Stimulated activated CD8-positive, alpha-beta memory T cell treated with anti-CD3 and anti-CD28 coated beads, Interleukin-2, amount 100 ng/mL, for 48 hours (primary cell): ENCODE measurements at regions not wholly inside any gene's neighbourhood (a gene's known extent, or its start where the extent isn't known, plus 50 kb on each side); places are given as distances from the start of the nearest gene placed in this dataset.
"Not testable (repeated sequence)": the region's sequence is repeated elsewhere in the genome, so short reads cannot be mapped to it uniquely, and the experiment has no call there.

ENCODE experiments used
- DNase-seq, 2 donors: peaks; one replicate each; pipeline ENCODE4 v3.0.0-alpha.2; 2020; ENCODE audit warnings: low read depth in 2 of 2

- not testable (repeated sequence) for DNase-seq
Measured at GRCh38 chr5:162621726-162622263, 554.2 kb downstream of the GABRG2 start.

- DNase-seq: no peak
Measured at GRCh38 chr5:162624110-162624509, 556.5 kb downstream of the GABRG2 start.

DNA sequence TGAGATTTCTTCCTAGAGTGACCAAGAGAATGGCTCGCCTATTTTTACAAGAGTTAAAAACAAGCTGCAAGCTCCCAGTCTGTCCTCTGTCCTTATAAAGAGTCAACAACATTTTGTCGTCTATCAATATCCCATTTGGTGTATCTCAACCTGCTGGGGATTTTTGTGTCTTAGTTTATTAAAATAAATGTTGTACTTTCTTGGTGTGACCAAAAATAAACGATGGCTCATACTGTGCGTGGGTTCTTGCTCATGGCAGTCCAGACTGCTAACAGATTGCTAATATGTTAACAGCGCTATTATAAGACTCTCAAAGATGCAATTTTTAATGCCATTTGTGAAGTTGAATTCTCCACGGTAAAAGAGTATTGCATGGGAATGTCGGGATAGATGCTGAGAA is 569.9 kb downstream of the GABRG2 start:
- no peak for DNase-seq

GRCh38 chr5:162638849-162639248 is 571.3 kb downstream of the GABRG2 start:
- DNase-seq: no peak

DNA sequence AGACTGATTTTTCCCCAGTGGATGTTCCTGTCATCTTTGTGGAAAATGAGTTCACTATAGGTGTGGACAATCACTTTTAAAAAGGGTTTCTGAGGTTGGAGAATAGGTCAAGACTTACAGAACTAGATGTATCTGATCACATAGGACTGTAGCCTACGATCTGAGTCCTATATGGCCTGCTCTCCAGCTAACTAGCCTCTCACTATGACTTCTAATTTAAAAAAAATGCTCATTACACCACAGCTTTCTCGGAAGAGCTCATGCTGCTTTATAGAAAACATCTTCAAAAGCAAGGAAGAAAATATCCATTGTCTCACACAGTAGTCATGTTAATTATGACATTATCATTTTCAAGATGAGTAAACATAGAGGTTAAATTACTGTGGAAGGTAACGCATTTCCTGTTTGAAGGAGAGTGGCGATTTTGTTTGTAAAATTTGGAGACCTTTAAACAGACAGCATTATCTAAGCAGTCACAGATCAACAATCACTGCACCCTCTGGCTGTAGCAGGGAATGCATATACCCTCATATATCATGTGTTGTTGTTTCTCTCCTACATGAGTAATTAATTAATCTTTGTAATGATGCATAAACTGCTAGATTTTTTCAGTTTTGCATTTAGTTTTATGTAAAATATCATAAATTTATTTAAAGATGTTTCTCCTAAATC is 573.7 kb downstream of the GABRG2 start:
- DNase-seq: no peak

DNA sequence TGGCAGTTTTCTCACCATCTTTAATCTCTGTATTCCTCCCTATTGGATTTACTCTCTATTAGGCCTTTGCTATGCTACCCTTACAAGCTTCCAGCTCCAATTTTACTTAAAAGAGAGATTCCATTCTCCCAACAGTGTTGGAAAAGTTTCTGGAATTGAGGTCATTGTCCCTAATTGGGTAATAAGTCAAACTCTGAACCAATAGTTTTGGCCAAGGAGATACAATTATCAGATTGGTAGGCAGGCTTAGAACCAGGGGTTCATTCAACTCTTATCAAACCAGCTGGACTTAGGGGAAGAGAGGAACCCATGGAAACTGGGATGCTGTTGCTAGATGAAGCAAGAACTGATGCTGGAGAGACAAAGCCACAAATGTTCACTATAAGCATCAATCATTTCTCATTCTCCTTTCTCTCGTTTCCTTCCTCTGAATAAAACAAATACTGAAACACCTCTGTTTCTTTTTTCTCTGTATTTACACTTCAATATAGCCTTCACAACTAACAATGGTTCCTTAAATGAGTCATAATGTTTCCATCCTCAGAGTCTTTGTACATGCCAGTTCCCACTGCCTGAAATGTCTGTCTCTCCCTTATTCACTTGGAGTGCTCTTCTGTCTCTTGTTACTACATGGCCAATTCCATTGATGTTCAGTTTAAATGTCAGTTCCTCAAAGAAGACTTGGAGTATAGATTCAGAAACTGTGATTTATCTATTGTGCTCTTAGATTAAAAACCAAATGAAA is 587.3 kb downstream of the GABRG2 start:
- no peak for DNase-seq

DNA sequence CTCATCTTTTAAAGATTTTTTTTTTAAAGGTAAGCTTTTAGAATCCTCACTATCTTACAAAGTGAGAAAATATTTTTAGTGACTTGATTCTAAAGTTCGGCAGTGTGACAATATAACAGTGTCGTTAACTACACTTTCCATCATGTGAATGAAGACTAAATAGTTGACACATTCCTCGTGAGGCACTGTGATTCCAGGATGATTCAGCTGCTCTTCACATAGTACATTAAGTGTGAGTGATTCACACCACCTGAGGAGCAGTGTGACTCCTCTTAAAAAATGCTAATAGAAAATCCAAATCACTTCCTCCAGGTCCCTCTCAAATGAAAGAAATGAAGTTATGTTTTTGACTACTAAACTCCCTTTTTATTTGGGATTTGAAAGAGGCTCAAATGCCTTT is 589.5 kb downstream of the GABRG2 start:
- no peak for DNase-seq

DNA sequence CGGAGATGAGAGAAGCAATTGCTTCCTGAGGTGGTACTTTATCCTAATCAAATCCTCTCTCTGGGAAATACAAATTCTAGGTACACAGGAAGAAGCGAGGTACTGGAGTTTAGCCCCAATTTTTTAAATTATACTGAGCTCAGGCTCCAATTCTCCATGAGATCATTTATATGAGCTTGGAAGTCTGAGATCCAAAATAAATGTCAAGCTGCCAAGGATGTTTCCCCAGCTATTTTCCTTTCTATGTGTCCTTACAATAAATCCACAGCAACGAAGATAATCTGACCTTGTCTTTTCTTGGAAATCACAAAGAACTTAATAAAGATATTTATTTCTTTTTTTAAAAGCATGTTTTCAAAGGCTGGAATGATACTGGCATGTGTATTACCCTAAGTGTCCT is 597.3 kb downstream of the GABRG2 start:
- DNase-seq: no peak

DNA sequence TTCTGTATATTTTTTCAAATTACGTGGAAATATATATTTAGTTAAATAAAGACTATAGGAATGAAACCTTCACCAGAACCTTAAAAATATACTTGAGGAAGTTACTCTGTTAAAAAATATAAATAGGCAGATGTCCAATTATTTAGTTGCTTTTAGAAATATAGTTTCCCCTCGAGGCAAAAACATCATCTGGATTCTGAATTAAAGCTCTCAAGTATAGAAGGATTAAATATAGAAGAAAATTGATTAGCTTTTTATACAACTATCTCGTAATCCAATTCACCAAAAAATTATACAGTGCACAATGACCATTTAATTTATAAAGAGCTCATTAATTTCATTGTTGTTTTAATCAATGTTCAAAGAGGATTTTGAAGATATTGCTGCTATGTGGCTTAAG is 601.4 kb downstream of the GABRG2 start:
- DNase-seq: no peak

DNA sequence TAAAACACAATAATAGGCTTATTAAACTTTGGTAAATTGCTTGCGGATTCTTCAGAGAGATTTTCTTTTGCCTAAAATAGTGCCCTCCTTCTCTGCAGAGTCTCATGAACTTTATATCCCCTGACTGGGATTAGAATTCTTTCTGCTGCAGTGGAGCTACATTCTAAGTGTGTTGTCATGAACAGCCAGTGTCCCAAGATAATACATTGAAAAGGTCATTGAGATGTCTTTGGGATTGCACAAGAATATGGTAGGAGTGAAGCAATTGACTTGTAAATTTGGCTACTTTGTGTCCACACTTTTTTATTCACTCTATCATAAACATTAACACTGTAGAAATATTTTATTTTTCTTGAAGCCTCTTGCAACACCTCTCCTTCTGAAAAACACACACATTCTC is 604.5 kb downstream of the GABRG2 start:
- no peak for DNase-seq

DNA sequence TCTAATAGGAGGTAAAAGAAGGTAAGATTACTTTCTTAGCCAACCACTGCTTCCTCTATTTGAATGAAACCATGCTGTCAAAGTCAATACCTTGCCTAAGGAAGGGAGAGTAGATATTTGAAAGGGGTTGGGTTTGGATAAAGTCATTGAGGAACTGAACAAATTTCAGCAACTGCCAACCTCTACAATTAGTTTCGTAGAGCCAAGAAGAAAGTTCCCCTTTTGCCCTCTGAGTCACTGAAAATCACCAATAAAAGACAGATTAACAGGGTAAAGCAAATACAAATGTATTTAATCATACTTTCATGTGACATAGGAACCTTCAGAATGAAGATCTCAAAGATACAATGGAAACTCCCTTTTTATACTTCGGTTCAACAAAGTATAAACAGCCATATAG is 615.7 kb downstream of the GABRG2 start:
- DNase-seq: no peak

GRCh38 chr5:162684145-162684544 is 616.6 kb downstream of the GABRG2 start:
- DNase-seq: no peak

DNA sequence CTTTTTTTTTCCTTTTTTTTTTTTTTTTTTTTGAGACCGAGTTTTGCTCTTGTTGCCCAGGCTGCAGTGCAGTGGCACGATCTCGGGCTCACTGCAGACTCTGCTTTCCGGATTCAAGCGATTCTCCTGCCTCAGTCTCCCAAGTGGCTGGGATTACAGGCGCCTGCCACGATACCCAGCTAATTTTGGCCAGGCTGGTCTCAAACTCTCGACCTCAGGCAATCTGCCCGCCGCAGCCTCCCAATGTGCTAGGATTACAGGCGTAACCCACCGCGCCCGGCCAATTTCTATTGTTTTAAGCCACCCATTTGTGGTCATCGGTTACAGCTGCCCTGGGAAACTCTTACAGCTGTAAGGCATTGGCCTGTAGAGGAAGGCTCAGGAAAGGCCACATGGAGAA is 617.7 kb downstream of the GABRG2 start:
- DNase-seq: no peak

DNA sequence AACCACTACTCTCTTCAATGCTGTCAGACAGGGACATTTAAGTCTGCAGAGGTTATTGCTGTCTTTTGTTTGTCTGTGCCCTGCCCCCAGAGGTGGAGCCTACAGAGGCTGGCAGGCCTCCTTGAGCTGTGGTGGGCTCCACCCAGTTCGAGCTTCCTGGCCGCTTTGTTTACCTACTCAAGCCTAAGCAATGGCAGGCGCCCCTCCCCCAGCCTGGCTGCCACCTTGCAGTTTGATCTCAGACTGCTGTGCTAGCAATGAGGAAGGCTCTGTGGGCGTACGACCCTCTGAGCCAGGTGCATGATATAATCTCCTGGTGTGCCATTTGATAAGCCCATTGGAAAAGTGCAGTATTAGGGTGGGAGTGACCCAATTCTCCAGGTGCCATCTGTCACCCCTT is 628.7 kb downstream of the GABRG2 start:
- DNase-seq: not testable (repeated sequence)

GRCh38 chr5:162699361-162699760 is 631.8 kb downstream of the GABRG2 start:
- no peak for DNase-seq

DNA sequence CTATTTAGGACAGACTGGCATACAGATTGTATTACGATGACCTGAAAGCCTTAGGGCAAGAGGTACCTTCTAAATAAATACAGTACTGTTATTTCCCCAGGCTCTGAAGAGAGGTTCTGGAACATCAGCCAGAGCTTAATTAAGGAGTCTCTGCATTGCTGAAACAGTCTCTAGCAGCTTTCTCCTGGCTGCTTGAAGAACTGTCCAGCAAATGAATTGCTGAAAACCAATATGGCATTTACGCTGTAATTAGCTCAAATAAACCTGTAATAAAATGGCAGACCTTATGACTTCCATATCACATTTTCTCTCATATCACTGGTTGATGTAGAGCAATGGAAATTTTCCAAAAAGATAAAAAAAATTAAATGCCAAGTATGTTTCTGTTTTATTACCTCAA is 636.3 kb downstream of the GABRG2 start:
- DNase-seq: no peak

DNA sequence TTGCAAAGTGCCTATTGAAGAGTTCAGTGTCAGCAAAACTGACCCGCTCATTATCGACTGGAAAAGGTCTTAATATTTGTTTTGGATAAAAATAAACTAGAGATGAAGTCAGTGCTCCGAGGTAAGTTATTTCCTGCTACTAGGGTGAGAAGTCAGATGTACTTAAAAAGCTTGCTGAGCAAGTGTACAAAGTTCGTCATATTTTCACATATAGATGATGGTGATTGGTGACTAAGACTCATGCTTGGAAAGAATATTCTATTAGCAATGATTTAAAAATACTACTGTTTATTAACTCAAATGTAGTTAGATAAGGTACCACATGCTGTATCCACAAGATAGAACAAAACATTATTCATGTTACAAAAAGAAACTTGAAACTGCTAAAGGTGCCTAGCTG is 643.7 kb downstream of the GABRG2 start:
- no peak for DNase-seq

DNA sequence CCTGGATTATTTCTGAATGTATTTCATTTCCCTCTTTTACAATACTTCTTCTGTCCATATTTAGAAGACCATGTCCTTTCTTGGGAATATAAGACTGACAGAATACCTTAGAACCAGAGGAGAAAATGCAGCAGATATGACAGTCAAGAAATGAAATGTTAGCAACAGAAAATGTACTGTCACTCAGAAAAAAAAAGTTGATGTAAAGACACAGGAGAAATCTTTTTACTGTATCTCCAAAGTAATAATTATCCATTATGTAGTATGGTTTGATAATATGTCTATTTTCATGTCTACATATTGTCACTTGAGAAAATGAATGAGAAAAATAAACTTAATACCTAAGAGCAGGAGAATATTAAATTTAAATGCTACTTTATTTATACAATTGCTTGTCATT is 652.1 kb downstream of the GABRG2 start:
- DNase-seq: no peak

DNA sequence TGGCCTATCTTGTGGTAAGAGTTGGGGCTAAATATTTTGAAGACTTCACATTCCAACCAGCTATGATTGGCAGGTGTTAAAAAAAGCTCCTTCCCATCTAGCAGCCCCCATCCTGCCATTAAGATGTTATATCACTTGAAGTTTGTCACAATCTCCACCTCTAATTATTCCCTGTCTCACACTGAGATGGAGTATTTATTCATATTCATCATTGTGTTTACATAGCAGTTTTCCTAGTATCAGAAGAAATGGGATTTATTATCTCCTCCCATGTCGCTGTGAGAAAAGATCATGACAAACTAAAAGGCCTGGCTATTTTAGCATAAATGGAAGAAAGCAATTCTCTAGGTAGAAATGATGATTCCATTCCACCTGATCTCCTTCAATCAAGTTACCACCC is 653.6 kb downstream of the GABRG2 start:
- DNase-seq: no peak

- no peak for DNase-seq
Measured at GRCh38 chr5:162752612-162753011, 684.8 kb upstream of the CCNG1 start.

GRCh38 chr5:162762119-162762518 is 675.3 kb upstream of the CCNG1 start:
- DNase-seq: no peak

DNA sequence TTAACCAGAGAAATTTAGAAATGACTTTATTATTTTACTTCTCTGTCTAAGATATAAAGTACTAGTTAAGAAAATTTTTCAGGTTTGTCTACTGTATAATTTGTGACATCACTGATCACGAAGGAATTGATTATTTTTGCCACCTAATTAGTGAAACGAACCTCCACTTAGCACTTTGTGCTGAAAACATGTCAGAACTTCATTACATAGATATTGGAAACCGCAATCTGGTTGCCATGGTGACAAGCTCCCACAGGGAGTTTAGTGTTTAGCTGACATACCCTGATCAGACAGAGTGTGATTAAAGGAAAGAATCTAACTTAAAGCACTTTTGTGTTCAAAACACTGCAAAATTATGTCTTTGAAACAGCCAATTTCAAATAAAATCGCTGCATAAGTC is 668.4 kb upstream of the CCNG1 start:
- no peak for DNase-seq

DNA sequence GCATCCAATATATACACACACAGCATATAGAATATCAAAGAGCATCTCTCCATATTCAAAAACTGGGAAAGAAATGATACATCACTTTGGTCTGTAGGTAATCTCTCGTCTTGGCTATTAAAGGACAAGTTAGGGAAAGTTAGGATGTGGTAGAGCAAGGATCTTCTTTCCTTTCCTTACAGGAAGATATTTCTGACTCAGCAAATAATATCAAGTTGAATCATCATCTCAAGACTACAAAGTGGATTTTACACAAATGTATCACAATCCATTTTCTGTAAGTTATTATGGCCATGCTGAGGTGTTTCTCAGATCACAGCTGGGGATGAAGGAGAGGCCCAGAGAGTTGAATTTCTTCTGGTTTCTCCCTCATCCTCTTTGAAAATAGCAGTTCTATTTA is 651.7 kb upstream of the CCNG1 start:
- no peak for DNase-seq
